SU-DHL-6 (cell line): ENCODE measurements at regions not wholly inside any gene's neighbourhood (a gene's known extent, or its start where the extent isn't known, plus 50 kb on each side); places are given as distances from the start of the nearest gene placed in this dataset.

Experiments
- H2AFZ ChIP-seq: fragments of 200-600 bp; sonication (generic); 2 replicates; pipeline ENCODE4 v1.6.1; 2014; ENCODE audit warnings: low read depth, mild to moderate bottlenecking, moderate library complexity, mixed read lengths, antibody characterized with exemption, low read length; ENCODE audit not compliant: severe bottlenecking
- H3F3A ChIP-seq: fragments of 200-600 bp; shearing (Covaris generic); 2 replicates; pipeline ENCODE4 v1.6.0; 2016; ENCODE audit warnings: antibody characterized with exemption, mild to moderate bottlenecking; ENCODE audit not compliant: insufficient read depth
- H3K27ac ChIP-seq: fragments of 200-600 bp; sonication (generic); 2 replicates; pipeline ENCODE4 v1.5.1; 2016; ENCODE audit warnings: low read depth, mild to moderate bottlenecking, low read length, moderate library complexity, mixed read lengths
- H3K27me3 ChIP-seq: fragments of 200-600 bp; sonication (generic), shearing (Covaris generic); 2 replicates; pipeline ENCODE4 v1.6.0; 2014; ENCODE audit warnings: mild to moderate bottlenecking, low read length
- H3K36me3 ChIP-seq: fragments of 200-600 bp; sonication (generic); 2 replicates; pipeline ENCODE4 v1.6.1; 2014; ENCODE audit warnings: mild to moderate bottlenecking, low read length, mixed read lengths
- H3K4me2 ChIP-seq: fragments of 300-600, 200-600 bp; shearing (Covaris generic), sonication (generic); 2 replicates; pipeline ENCODE4 v1.6.0; 2014; ENCODE audit warnings: low read length, low read depth, mild to moderate bottlenecking; ENCODE audit not compliant: poor library complexity, severe bottlenecking
- H3K4me3 ChIP-seq: fragments of 200-600 bp; sonication (generic); 2 replicates; pipeline ENCODE4 v1.5.1; 2014; ENCODE audit warnings: antibody characterized with exemption, low read length, mild to moderate bottlenecking, mixed read lengths; ENCODE audit not compliant: insufficient read depth, poor library complexity, severe bottlenecking
- H3K79me2 ChIP-seq: fragments of 200-600 bp; sonication (generic); 2 replicates; pipeline ENCODE4 v1.6.1; 2014; ENCODE audit warnings: mild to moderate bottlenecking, low read length, moderate library complexity; ENCODE audit not compliant: insufficient read depth
- H3K9ac ChIP-seq: fragments of 200-600 bp; sonication (generic); 2 replicates; pipeline ENCODE4 v1.7.0; 2014; ENCODE audit warnings: mild to moderate bottlenecking, low read length
- H3K9me2 ChIP-seq: fragments of 200-600 bp; sonication (generic); replicated peaks from 2 replicates; pipeline ENCODE4 v1.6.1; 2014; ENCODE audit warnings: low read length; ENCODE audit not compliant: insufficient read depth
- H3K9me3 ChIP-seq: fragments of 200-600 bp; sonication (generic); 2 replicates; pipeline ENCODE4 v1.6.1; 2014; ENCODE audit warnings: low read length, mixed read lengths; ENCODE audit not compliant: insufficient read depth
- H4K20me1 ChIP-seq: fragments of 200-600 bp; sonication (generic); 2 replicates; pipeline ENCODE4 v1.6.1; 2014; ENCODE audit warnings: low read depth, mild to moderate bottlenecking, antibody characterized with exemption, low read length, moderate library complexity, mixed read lengths
- CTCF ChIP-seq: fragments of 200-600 bp; sonication (generic); IDR thresholded peaks from one replicate; pipeline ENCODE4 v1.5.1; 2017; ENCODE audit warnings: antibody characterized with exemption, mild to moderate bottlenecking, low read length, moderate library complexity; ENCODE audit not compliant: insufficient read depth, poor library complexity, severe bottlenecking
- EZH2phosphoT487 ChIP-seq: fragments of 200-600 bp; sonication (generic), shearing (Covaris generic); conservative IDR thresholded peaks from 2 replicates; pipeline ENCODE4 v1.6.1; 2018; ENCODE audit warnings: mild to moderate bottlenecking, antibody characterized with exemption, low read length, moderate library complexity, mixed read lengths

GRCh38 chr5:97764700-97765099, 581.7 kb upstream of the RIOK2 start:
- no peaks in the 10 kb centered on the region for H3K9me3 ChIP-seq
- no peak overlapping the region for H3K9ac ChIP-seq
- H3K27ac ChIP-seq, result no peak overlapping the region
- H3K4me2 ChIP-seq, result no peak overlapping the region
- no peak overlapping the region for H3K4me3 ChIP-seq
- TF ChIP-seq CTCF (no peak), EZH2phosphoT487 (no peak)
- no peak overlapping the region for H2AFZ ChIP-seq
- H3F3A ChIP-seq, result no peaks in the 10 kb centered on the region
- H3K9me2 ChIP-seq, result no peaks in the 10 kb centered on the region
- H3K79me2 ChIP-seq, result no peaks in the 10 kb centered on the region
- no peaks in the 10 kb centered on the region for H3K27me3 ChIP-seq
- H3K36me3 ChIP-seq, result no peaks in the 10 kb centered on the region
- H4K20me1 ChIP-seq, result no peaks in the 10 kb centered on the region

GRCh38 chr5:97778451-97778850, 595.4 kb upstream of the RIOK2 start:
- Histone ChIP-seq H3F3A (no peaks in the 10 kb centered on the region), H3K27ac (no peak overlapping the region), H3K79me2 (no peaks in the 10 kb centered on the region), H3K27me3 (no peaks in the 10 kb centered on the region), H4K20me1 (no peaks in the 10 kb centered on the region), H3K9me3 (no peaks in the 10 kb centered on the region), H3K36me3 (no peaks in the 10 kb centered on the region), H2AFZ (no peak overlapping the region), H3K4me2 (no peak overlapping the region), H3K9me2 (no peaks in the 10 kb centered on the region), H3K4me3 (no peak overlapping the region), H3K9ac (no peak overlapping the region)
- no peak for TF ChIP-seq EZH2phosphoT487
- no peak for TF ChIP-seq CTCF

- Histone ChIP-seq H3K4me2 (no peak overlapping the region), H3K9me2 (no peaks in the 10 kb centered on the region), H3K4me3 (no peak overlapping the region), H3K9me3 (no peaks in the 10 kb centered on the region), H3K27me3 (no peaks in the 10 kb centered on the region), H4K20me1 (no peaks in the 10 kb centered on the region), H3K9ac (no peak overlapping the region), H3F3A (no peaks in the 10 kb centered on the region), H3K79me2 (no peaks in the 10 kb centered on the region), H3K27ac (no peak overlapping the region), H2AFZ (no peak overlapping the region), H3K36me3 (no peaks in the 10 kb centered on the region)
- TF ChIP-seq CTCF (no peak), EZH2phosphoT487 (no peak)
Measured at GRCh38 chr5:97788369-97788768, 605.3 kb upstream of the RIOK2 start.
